Loucy (cell line): ENCODE measurements at regions not wholly inside any gene's neighbourhood (a gene's known extent, or its start where the extent isn't known, plus 50 kb on each side); places are given as distances from the start of the nearest gene placed in this dataset.

Experiments
- H2AFZ ChIP-seq: fragments of 200-600 bp; sonication (generic); 2 replicates; pipeline ENCODE4 v1.6.0; 2016; ENCODE audit warnings: antibody characterized with exemption, mild to moderate bottlenecking, low read length, moderate library complexity
- H3F3A ChIP-seq: fragments of 200-600 bp; 2 replicates; pipeline ENCODE4 v1.6.0; 2016; ENCODE audit warnings: antibody characterized with exemption, low read depth, mild to moderate bottlenecking
- H3K27me3 ChIP-seq: fragments of 200-600 bp; sonication (generic); 2 replicates; pipeline ENCODE4 v1.6.1; 2014; ENCODE audit warnings: low read length, mild to moderate bottlenecking; ENCODE audit not compliant: insufficient read depth, poor library complexity, severe bottlenecking
- H3K36me3 ChIP-seq: fragments of 200-600 bp; sonication (generic); 2 replicates; pipeline ENCODE4 v1.6.1; 2016; ENCODE audit warnings: low read length; ENCODE audit not compliant: insufficient read depth
- H3K4me1 ChIP-seq: fragments of 200-600 bp; sonication (generic); 2 replicates; pipeline ENCODE4 v1.5.1; 2014; ENCODE audit warnings: low read length, mild to moderate bottlenecking; ENCODE audit not compliant: insufficient read depth, poor library complexity, severe bottlenecking
- H3K4me2 ChIP-seq: fragments of 200-600 bp; sonication (generic); 2 replicates; pipeline ENCODE4 v1.6.0; 2014; ENCODE audit warnings: antibody characterized with exemption, low read length, low read depth, mild to moderate bottlenecking; ENCODE audit not compliant: poor library complexity, severe bottlenecking
- H3K4me3 ChIP-seq: fragments of 200-600 bp; sonication (generic); 2 replicates; pipeline ENCODE4 v1.5.1; 2014; ENCODE audit warnings: low read length, mild to moderate bottlenecking, mixed read lengths; ENCODE audit not compliant: poor library complexity, severe bottlenecking
- H3K79me2 ChIP-seq: fragments of 200-600 bp; sonication (generic); 2 replicates; pipeline ENCODE4 v1.6.1; 2014; ENCODE audit warnings: low read length; ENCODE audit not compliant: insufficient read depth
- H3K9ac ChIP-seq: fragments of 200-600 bp; sonication (generic); 2 replicates; pipeline ENCODE4 v1.6.0; 2014; ENCODE audit warnings: mild to moderate bottlenecking, low read depth, low read length, moderate library complexity; ENCODE audit not compliant: poor library complexity, severe bottlenecking
- H3K9me2 ChIP-seq: fragments of 200-600 bp; sonication (generic); replicated peaks from 2 replicates; pipeline ENCODE4 v1.6.1; 2016; ENCODE audit warnings: low read depth, low read length, mixed read lengths
- H3K9me3 ChIP-seq: fragments of 200-600 bp; sonication (generic); 2 replicates; pipeline ENCODE4 v1.6.1; 2014; ENCODE audit warnings: mild to moderate bottlenecking, antibody characterized with exemption, low read length, low read depth; ENCODE audit not compliant: insufficient read depth
- H4K20me1 ChIP-seq: fragments of 200-600 bp; sonication (generic); 2 replicates; pipeline ENCODE4 v1.6.0; 2014; ENCODE audit warnings: antibody characterized with exemption, low read length, mild to moderate bottlenecking; ENCODE audit not compliant: insufficient read depth, poor library complexity, severe bottlenecking
- CTCF ChIP-seq: fragments of 200-600 bp; sonication (generic); conservative IDR thresholded peaks from 2 replicates; pipeline ENCODE4 v1.5.1; 2014; ENCODE audit warnings: mild to moderate bottlenecking, antibody characterized with exemption, low read length
- EZH2phosphoT487 ChIP-seq: fragments of 200-600 bp; IDR thresholded peaks from 2 replicates; pipeline ENCODE4 v1.6.1; 2018; ENCODE audit warnings: antibody characterized with exemption, mild to moderate bottlenecking, moderate library complexity, borderline replicate concordance

- Histone ChIP-seq H3K79me2 (no peaks in the 10 kb centered on the region), H3K4me2 (no peak overlapping the region), H3F3A (no peaks in the 10 kb centered on the region), H3K9me3 (no peaks in the 10 kb centered on the region), H3K4me3 (no peak overlapping the region), H3K27me3 (no peaks in the 10 kb centered on the region), H3K36me3 (no peaks in the 10 kb centered on the region), H3K4me1 (no peaks in the 10 kb centered on the region), H3K9me2 (no peaks in the 10 kb centered on the region), H3K9ac (no peak overlapping the region), H2AFZ (no peak overlapping the region), H4K20me1 (no peaks in the 10 kb centered on the region)
- TF ChIP-seq CTCF (no peak), EZH2phosphoT487 (no peak)
These were observed 1228.2 kb upstream of the CITED2 start for GRCh38 chr6:140602431-140603248.

- H3K9me3 ChIP-seq = no peaks in the 10 kb centered on the region
- no peaks in the 10 kb centered on the region for H4K20me1 ChIP-seq
- no peak overlapping the region for H3K4me3 ChIP-seq
- H3K9me2 ChIP-seq = no peaks in the 10 kb centered on the region
- no peak overlapping the region for H3K9ac ChIP-seq
- no peaks in the 10 kb centered on the region for H3K36me3 ChIP-seq
- H3F3A ChIP-seq = no peaks in the 10 kb centered on the region
- TF ChIP-seq CTCF (no peak), EZH2phosphoT487 (no peak)
- no peaks in the 10 kb centered on the region for H3K27me3 ChIP-seq
- no peaks in the 10 kb centered on the region for H3K4me1 ChIP-seq
- H3K79me2 ChIP-seq = no peaks in the 10 kb centered on the region
- no peak overlapping the region for H3K4me2 ChIP-seq
- H2AFZ ChIP-seq = no peak overlapping the region
These were observed 1226.8 kb upstream of the CITED2 start for GRCh38 chr6:140601021-140601808.

- TF ChIP-seq CTCF (no peak), EZH2phosphoT487 (no peak)
- Histone ChIP-seq H3K4me3 (no peak overlapping the region), H3K79me2 (no peaks in the 10 kb centered on the region), H3K27me3 (no peaks in the 10 kb centered on the region), H3K36me3 (no peaks in the 10 kb centered on the region), H4K20me1 (no peaks in the 10 kb centered on the region), H3K9me3 (no peaks in the 10 kb centered on the region), H3K9ac (no peak overlapping the region), H3K4me1 (no peaks in the 10 kb centered on the region), H3K4me2 (no peak overlapping the region), H2AFZ (no peak overlapping the region), H3F3A (no peaks in the 10 kb centered on the region), H3K9me2 (no peaks in the 10 kb centered on the region)
These were observed 1225.5 kb upstream of the CITED2 start for GRCh38 chr6:140599916-140600315.
